GM10266 (cell line): ENCODE measurements at regions not wholly inside any gene's neighbourhood (a gene's known extent, or its start where the extent isn't known, plus 50 kb on each side); places are given as distances from the start of the nearest gene placed in this dataset.

Experiments
- DNase-seq: peaks from one replicate; pipeline ENCODE4 v3.0.0; 2012; ENCODE audit errors: extremely low spot score
- TF ChIP-seq, protein P1 (sequence below): IDR thresholded peaks from 2 replicates; pipeline ENCODE4 v1.5.1; 2012; ENCODE audit warnings: mild to moderate bottlenecking, low read depth; ENCODE audit not compliant: control insufficient read depth, insufficient read depth; ENCODE audit errors: missing control alignments

DNA sequence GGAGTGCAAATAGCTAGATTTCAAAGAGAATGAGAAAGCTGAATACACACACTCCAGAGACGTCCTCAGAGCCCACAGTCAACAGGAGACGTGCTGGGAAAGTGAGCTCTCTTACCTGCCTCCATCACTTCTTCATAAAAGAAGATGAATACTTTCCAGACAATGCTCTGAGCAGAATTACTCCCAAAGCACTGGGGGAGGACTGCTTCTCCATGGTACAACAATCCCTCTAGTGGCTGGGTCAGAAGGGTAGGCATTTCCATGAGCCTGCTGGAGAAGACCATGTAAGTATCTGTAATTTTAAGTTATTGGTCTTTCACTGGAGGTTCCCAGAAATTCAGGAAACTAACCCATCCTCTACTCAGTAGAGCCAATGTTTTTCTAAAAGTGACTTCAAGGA, 190.3 kb downstream of the RBM43 start:
- TF ChIP-seq, protein P1, sequence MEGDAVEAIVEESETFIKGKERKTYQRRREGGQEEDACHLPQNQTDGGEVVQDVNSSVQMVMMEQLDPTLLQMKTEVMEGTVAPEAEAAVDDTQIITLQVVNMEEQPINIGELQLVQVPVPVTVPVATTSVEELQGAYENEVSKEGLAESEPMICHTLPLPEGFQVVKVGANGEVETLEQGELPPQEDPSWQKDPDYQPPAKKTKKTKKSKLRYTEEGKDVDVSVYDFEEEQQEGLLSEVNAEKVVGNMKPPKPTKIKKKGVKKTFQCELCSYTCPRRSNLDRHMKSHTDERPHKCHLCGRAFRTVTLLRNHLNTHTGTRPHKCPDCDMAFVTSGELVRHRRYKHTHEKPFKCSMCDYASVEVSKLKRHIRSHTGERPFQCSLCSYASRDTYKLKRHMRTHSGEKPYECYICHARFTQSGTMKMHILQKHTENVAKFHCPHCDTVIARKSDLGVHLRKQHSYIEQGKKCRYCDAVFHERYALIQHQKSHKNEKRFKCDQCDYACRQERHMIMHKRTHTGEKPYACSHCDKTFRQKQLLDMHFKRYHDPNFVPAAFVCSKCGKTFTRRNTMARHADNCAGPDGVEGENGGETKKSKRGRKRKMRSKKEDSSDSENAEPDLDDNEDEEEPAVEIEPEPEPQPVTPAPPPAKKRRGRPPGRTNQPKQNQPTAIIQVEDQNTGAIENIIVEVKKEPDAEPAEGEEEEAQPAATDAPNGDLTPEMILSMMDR, result no peak
- no peak for DNase-seq

GRCh38 chr2:151070253-151070652, 191.4 kb downstream of the RBM43 start:
- TF ChIP-seq, protein P1, result no peak
- DNase-seq, result no peak

GRCh38 chr2:151067658-151068369, 193.8 kb downstream of the RBM43 start:
- TF ChIP-seq, protein P1, result no peak
- no peak for DNase-seq

GRCh38 chr2:151063271-151063670, 198.4 kb downstream of the RBM43 start:
- TF ChIP-seq, protein P1, result no peak
- no peak for DNase-seq

DNA sequence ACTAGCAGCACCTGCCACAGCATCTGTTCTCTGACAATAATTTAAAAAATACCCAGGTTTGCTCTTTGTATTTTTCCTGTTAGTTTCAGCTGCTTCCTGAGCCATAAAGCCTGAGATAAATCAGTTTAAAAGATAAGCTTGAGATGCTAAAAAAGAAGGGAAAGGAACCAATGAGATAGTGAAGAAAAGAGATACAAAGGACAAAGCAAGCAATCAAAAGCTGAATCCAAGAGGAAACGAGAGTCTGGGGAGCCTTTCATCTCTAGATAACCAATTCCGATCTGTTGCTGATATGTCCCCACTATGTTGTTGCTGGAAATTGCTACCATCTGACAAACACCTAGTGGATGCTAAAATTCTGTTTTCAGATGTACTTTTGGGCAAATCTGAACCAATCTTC, 201.4 kb downstream of the RBM43 start:
- DNase-seq, result no peak
- TF ChIP-seq, protein P1, result no peak

- no peak for DNase-seq
Observed at GRCh38 chr2:151056870-151057269, 204.8 kb downstream of the RBM43 start.

GRCh38 chr2:151053661-151053990, 208.0 kb downstream of the RBM43 start:
- DNase-seq, result no peak

More at GRCh38 chr2:151056870-151057269, 204.8 kb downstream of the RBM43 start:
- TF ChIP-seq, protein P1, result no peak

More at GRCh38 chr2:151053661-151053990, 208.0 kb downstream of the RBM43 start:
- TF ChIP-seq, protein P1, result no peak
